A204.1 (cell line): ENCODE measurements at regions not wholly inside any gene's neighbourhood (a gene's known extent, or its start where the extent isn't known, plus 50 kb on each side); places are given as distances from the start of the nearest gene placed in this dataset.

Experiments used
- FAIRE-seq: peaks from 2 replicates; lab custom pipeline; 2012; peaks lifted over from hg19 to GRCh38; lab: Jason Lieb, UNC

GRCh38 chr20:50313827-50314677, 123.4 kb downstream of the CEBPB start:
- no peak for FAIRE-seq

DNA sequence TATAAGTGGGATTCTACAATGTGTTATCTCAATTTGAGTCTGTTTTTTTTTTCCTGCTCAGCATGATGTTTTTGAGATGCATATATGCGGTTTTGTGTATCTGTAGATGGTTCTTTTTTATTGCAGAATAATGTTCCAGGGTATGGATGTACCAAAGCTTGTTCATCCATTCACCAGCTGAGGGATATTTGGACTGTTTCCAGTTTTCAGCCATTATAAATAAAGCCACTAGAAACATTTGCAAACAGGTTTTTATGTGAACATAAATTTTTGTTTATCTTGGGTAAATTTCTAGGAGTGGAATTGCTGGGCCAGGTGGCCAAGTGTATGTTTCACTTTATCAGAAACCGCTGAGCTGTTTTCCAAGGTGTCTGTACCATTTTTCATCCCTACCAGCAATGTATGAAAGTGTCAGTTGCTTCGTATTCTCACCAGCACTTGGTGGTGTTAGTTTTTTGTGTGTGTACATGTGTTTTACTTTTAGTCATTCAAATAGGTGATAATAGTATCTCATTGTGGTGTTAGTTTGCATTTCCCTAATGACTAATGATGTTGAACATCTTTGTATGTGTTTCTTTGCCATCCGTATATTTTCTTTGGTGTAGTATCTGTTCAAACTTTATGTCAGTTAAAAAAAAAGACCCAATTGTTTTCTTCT, 124.2 kb downstream of the CEBPB start:
- FAIRE-seq, result no peak

- FAIRE-seq, result no peak
Observed at GRCh38 chr20:50315586-50316551, 125.2 kb downstream of the CEBPB start.

DNA sequence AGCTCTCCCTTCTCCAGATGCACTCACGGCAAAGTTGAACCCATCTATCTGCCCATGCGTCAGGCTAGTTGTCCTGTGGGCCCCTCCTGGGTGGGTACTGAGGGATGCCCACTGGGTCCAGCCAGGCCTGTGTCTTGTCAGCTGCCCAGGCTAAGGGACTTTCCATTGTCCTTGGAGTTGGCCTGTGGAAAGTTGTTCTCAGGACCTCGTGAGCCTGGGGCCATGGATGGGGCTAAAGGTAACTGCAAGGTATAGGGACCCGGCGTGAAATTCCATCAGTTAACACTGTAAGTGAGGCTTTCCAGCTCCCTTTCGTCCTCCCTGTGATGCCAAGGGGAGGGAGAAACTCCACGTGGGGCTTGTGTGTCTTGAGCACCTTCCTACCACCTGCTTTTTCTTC, 126.5 kb downstream of the CEBPB start:
- no peak for FAIRE-seq

- no peak for FAIRE-seq
Observed at GRCh38 chr20:50317609-50318008, 127.0 kb downstream of the CEBPB start.

DNA sequence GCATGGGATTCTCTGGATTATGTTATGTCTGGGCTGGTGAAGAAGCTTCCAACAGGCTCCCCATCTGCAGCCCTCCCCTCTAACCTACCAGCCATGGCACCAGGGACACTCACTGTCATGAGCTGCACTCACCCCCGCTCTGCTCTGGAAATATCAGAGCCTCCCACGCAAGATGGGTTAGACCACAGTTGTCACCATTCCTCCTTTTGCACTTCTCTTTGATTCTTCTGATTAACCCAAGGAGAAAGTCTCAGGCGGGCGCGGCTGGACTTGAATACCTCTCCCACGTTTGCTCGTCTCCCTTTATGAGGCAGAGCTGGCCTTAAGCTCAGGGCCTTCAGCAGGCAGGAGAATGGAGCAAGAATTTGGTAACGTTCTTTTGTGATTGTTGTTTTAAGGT, 128.1 kb downstream of the CEBPB start:
- FAIRE-seq, result no peak

- FAIRE-seq, result no peak
Observed at GRCh38 chr20:50320005-50320900, 129.6 kb downstream of the CEBPB start.

DNA sequence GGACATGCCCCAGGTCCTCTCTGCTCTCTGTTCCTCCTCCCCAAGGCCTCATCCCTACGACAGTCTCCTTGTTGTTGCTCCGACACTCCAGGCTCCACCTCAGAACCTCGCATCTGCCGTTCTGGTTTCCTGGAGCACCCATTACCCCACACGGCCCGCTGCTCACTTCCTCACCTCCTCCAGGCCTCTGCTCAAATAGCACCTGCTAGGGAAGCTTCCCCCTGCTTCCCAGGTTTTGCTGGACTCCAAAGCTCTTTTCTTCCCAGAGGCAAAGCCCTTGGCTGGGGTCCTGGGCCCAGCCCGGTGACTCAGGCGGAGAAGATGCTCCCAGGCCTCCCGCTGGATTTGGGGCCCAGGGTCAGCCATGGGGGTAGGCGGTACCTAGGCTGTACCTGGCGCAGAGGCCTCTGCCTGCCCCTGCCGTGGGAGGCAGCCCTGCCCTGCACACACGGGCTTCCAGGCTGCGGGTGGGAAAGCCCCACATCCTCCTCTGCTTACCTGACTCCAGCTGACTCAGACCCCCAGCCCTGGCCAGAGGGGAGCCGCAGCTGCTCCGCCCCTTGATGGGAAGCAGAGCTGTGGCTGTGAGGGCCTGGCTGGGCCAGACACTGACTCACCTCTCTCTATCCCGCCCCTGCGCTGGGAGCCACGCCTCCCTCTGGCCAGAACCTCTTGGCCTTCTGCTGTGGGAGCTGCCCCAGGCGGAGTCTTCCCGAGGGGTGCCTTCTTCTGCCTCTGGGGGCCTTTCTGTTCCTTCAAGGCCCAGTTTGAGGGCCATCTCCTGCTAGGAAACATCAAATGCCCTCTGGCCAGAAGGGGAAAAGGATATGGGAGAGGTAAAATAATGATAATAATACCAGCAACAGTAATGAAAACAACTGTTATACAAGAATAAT, 130.5 kb downstream of the CEBPB start:
- FAIRE-seq, result no peak

DNA sequence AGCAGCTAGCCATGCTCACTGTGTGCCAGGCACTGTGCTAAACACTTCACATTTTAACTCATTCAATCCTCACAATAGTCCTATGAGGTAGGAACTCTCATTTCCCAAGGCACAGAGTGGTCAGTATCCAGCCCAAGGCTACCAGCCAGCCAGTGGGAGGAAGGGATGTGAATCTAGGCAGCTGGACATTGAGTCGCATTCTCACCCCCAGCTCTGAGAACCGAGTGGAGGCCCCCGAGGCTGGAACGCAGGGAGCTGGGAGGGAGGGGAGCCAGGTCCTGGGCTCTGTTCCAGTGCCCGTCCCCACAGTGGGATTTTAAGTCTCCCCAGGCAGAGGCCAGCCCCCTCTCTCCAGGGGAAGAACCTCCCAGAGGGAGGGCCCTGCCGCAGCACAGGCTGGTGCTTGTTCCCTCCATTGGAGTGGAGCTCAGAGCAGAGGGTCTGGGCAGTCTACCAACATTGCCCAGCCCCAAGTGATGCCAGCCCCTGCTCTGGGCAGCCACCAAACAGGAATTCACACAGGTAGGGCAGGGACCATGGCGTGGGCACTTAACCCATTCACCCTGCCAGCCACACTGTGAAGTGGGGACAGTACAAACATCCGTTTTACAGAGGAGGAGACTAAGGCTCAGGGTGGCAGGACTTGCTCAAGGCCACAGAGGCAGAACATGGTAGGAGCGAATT, 131.3 kb downstream of the CEBPB start:
- no peak for FAIRE-seq

- no peak for FAIRE-seq
Observed at GRCh38 chr20:50322703-50323131, 132.1 kb downstream of the CEBPB start.

GRCh38 chr20:50323209-50323608, 132.6 kb downstream of the CEBPB start:
- no peak for FAIRE-seq

DNA sequence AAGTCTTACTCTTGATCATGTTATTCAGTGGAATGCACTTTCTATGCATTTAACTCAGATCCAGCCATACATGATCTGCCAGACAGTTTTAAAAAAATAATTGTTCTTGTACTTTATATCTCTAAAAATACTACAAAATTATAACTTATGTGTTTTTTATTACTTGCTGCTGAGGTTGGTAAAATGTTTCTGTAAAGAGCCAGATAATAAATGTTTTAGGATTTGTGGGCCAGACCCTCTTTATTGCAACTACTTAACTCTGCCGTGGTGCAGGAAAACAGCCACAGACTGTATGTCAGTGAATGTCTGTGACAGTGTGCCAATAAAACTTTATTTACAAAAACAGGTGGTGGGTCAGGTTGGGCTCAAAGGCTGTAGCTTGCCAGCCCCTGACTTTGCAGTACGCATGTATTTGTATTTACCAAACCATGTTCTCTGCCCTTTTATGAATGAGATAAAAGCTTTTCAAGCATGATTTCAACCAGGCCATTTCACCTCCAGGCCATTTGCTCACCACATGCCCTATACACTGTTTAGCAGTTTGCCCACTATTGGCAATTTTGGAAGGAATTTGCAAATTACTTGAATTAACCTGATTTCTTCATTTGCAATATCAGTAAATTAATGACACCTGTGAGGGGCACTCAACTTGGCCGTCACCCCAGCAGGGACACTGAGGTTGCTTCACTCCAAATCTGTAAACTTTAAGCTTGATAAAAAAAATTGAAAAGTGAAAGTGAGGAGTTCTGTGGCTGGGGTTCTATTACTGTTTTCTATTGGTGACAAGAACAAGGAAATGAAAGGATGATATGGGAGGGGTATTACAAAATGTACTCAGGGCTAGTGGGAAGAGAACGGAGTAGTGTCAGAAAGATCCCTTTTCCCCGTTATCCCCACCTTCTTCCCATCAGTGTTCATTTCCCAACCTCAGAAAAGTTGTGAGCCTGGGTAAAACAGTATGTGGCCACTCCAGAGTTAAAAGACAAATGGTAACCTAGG, 133.4 kb downstream of the CEBPB start:
- FAIRE-seq, result no peak

- no peak for FAIRE-seq
Observed at GRCh38 chr20:50325215-50325614, 134.6 kb downstream of the CEBPB start.

- no peak for FAIRE-seq
Observed at GRCh38 chr20:50325651-50326050, 135.0 kb downstream of the CEBPB start.

DNA sequence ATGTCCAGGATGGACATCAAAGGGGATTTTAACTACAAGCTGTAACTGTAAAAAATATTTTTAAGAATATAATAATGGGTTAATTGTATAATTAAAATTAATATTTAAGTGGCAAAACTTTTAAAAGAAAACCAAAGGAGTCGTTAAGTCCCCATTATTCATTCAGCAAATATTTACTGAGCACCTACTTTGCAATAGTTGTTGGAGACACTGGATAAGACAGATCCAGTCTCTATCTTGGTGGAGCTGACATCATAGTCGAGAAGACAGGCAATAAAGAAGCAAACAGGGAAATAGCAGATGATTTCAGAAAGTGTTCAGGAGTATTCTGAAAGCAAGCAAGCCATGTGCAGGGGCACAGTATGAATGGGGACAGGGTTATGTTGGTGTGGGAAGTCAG, 137.0 kb downstream of the CEBPB start:
- FAIRE-seq, result no peak

DNA sequence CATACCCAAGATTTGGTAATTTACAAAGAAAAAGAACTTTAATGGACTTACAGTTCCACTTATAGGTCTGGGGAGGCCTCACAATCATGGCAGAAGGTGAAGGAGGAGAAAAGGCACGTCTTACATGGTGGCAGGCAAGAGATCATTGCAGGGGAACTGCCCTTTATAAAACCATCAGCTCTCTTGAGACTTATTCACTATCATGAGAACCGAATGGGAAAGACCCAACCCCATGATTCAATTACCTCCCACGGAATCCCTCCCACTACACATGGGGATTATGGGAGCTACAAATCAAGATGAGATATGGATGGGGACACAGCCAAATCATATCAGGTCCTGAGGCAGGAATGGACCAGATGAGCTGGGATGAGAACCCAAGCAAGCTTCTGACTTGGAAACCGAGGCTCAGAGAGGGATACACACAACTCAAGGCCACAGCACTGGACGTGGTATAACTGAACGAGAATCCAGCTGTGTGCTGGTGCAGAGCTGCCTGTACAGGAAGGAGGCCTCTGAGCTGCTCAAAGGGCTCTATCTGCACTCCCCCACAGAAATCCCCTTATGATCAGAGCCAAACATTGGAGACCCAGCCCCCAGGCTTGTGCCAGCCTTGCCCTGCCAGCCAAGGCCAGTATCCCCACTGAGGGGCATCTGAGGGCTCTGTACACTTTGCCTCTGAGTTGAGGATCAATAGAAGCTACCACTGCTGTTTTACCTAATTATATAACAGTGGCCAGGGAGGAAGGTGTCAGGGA, 137.8 kb downstream of the CEBPB start:
- FAIRE-seq, result no peak

DNA sequence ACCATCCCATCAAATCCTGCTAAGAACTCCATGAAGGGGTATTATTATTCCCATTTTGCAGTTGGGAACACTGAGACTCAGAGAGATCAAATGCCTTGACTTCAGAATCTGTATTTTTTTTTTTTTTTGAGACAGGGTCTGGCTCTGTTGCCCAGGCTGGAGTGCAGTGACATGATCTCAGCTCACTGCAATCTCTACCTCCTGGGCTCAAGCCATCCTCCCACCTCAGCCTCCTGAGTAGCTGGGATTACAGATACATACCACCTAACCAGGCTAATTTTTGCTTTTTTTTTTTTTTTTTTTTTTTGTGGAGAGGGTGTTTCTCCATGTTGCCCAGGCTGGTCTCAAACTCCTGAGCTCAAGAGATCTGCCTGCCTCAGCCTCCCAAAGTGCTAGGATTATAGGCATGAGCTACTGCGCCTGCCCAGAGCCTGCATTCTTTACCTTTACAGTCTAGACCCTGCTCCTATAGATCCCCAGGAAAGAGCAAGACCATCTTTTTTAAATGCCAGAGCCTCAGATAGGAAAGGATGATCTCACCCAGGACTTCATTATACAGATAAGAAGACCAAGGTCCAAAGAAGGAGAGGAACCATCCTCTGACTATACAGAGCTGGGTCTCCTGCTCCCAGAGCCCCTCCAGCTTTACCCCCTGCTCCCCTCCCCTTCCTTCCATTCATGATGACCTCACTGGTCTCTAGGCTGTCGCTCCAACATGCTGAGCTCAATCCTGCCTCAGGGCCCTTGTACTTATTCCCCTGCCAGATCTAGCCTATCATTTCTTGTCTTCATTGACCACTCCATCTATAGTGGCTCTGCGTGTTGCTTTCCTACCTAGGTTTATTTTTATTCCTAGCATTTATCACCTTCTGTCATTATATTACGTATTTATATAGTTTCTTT, 138.6 kb downstream of the CEBPB start:
- FAIRE-seq, result no peak
